ENCODE measurements at regions not wholly inside any gene's neighbourhood (a gene's known extent, or its start where the extent isn't known, plus 50 kb on each side); places are given as distances from the start of the nearest gene placed in this dataset.

DNA sequence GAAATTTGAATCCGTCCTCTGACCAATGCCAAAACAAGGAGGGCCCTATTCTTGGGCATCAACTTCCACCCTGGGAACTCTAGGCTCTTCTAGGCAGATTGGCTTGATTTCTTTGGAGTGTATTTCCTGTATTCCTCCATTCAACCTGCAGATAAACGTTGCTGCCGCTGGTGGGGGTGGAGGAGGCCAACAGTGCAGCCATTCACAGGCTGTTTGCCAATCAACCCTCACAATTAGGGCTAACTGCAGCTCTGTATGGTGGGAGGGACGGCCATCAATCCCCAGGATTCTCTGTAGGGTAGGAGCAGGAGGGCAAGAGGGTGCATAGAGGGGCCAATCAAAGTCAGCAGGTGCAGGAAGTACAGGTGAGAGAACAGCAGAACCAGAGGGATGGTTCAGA is 273.1 kb upstream of the PROX1 start:
- Histone ChIP-seq H3K27me3 (no peaks in the 10 kb centered on the region), H3K9me3 (no peaks in the 10 kb centered on the region), H3K4me1 (no peaks in the 10 kb centered on the region), H3K36me3 (no peaks in the 10 kb centered on the region), H3K4me3 (no peak overlapping the region), H3K27ac (no peak overlapping the region)
- DNase-seq (ENCODE audit: low spot score in 2 of 2) = no peak
- TF ChIP-seq POLR2A (IDR thresholded peaks at IDR 0.05) (no peak), POLR2AphosphoS5 (IDR thresholded peaks at IDR 0.05) (no peak), CTCF (IDR thresholded peaks at IDR 0.05) (no peak)
- intact Hi-C loops (cut with DNase I; ENCODE audit: low total_unique reads) = no loop called here

DNA sequence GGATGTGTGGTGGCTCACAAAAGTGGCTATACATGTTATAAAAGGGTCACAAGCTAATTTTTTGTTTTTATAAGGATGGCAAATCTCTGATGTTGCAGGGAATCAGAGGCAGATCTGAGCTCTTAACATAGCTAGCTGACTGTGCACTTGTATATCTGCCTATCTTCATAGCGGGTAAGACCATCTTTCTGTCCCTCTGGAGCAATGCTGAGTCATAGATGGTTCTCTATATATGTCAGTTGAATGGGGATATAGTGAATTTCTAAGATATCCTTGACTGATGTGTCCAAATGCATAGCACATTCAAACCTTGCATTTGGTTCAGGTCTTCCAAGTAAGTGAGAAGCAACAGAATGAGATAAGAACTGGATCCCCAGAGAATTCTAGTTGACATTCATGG is 272.6 kb upstream of the PROX1 start:
- no peak overlapping the region for H3K4me3 ChIP-seq
- no peak for DNase-seq (ENCODE audit: low spot score in 2 of 2)
- no peak for TF ChIP-seq CTCF (IDR thresholded peaks at IDR 0.05)
- no peak for TF ChIP-seq POLR2A (IDR thresholded peaks at IDR 0.05)
- TF ChIP-seq POLR2AphosphoS5 (IDR thresholded peaks at IDR 0.05) = no peak
- no peaks in the 10 kb centered on the region for H3K27me3 ChIP-seq
- intact Hi-C loops (cut with DNase I; ENCODE audit: low total_unique reads) = no loop called here
- H3K27ac ChIP-seq = no peak overlapping the region
- H3K36me3 ChIP-seq = no peaks in the 10 kb centered on the region
- no peaks in the 10 kb centered on the region for H3K4me1 ChIP-seq
- H3K9me3 ChIP-seq = no peaks in the 10 kb centered on the region

- DNase-seq (ENCODE audit: low spot score in 2 of 2) = no peak
- H3K27me3 ChIP-seq = no peaks in the 10 kb centered on the region
- intact Hi-C loops (cut with DNase I; ENCODE audit: low total_unique reads) = no loop called here
- no peak overlapping the region for H3K4me3 ChIP-seq
- TF ChIP-seq POLR2AphosphoS5 (IDR thresholded peaks at IDR 0.05) = no peak
- no peak for TF ChIP-seq POLR2A (IDR thresholded peaks at IDR 0.05)
- no peak for TF ChIP-seq CTCF (IDR thresholded peaks at IDR 0.05)
- H3K9me3 ChIP-seq = no peaks in the 10 kb centered on the region
- H3K36me3 ChIP-seq = no peaks in the 10 kb centered on the region
- H3K4me1 ChIP-seq = no peaks in the 10 kb centered on the region
- no peak overlapping the region for H3K27ac ChIP-seq
Observed at GRCh38 chr1:213719462-213719861, 268.3 kb upstream of the PROX1 start.

DNA sequence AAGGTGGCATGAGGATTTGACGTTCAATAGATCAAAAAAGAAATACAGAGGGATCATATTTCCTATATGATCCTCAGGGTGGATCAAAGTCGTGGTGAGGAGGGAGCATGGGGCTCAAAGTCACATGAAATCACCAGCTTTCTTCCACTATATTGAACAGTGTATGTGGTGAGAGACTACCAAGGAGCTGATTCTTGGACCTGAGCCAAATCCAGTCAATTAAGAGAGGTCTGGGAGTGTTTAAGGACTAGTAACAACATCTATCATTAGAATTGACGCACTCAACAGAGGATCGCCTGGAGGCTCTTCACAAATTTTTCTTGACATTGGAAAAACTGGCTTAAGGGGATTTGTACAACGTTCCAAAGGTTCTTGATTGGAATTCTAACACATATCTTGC is 267.7 kb upstream of the PROX1 start:
- H3K4me1 ChIP-seq = no peaks in the 10 kb centered on the region
- no peaks in the 10 kb centered on the region for H3K27me3 ChIP-seq
- intact Hi-C loops (cut with DNase I; ENCODE audit: low total_unique reads) = loop anchor here (5.0 kb wide), 1 partner anchor 368 kb away; no protein-coding TSS in a partner anchor
- H3K9me3 ChIP-seq = no peaks in the 10 kb centered on the region
- no peak overlapping the region for H3K4me3 ChIP-seq
- no peak for TF ChIP-seq POLR2A (IDR thresholded peaks at IDR 0.05)
- no peak for TF ChIP-seq POLR2AphosphoS5 (IDR thresholded peaks at IDR 0.05)
- no peak for TF ChIP-seq CTCF (IDR thresholded peaks at IDR 0.05)
- no peaks in the 10 kb centered on the region for H3K36me3 ChIP-seq
- H3K27ac ChIP-seq = no peak overlapping the region
- DNase-seq (ENCODE audit: low spot score in 2 of 2) = no peak

GRCh38 chr1:213723187-213723586 is 264.6 kb upstream of the PROX1 start:
- TF ChIP-seq POLR2AphosphoS5 (IDR thresholded peaks at IDR 0.05) (no peak), POLR2A (IDR thresholded peaks at IDR 0.05) (no peak), CTCF (IDR thresholded peaks at IDR 0.05) (no peak)
- no peaks in the 10 kb centered on the region for H3K27me3 ChIP-seq
- H3K27ac ChIP-seq = no peak overlapping the region
- no peaks in the 10 kb centered on the region for H3K4me1 ChIP-seq
- intact Hi-C loops (cut with DNase I; ENCODE audit: low total_unique reads) = loop anchor here (5.0 kb wide), 1 partner anchor 371 kb away; no protein-coding TSS in a partner anchor
- H3K4me3 ChIP-seq = no peak overlapping the region
- no peaks in the 10 kb centered on the region for H3K36me3 ChIP-seq
- H3K9me3 ChIP-seq = no peaks in the 10 kb centered on the region
- no peak for DNase-seq (ENCODE audit: low spot score in 2 of 2)
